IMR-90 (cell line): ENCODE measurements at regions not wholly inside any gene's neighbourhood (a gene's known extent, or its start where the extent isn't known, plus 50 kb on each side); places are given as distances from the start of the nearest gene placed in this dataset.

Experiments
- ATAC-seq: fragments of 200-7000 bp; cut with Tn5 transposase; 2 replicates; pipeline ENCODE4 v1.9.1; 2020; ENCODE audit warnings: low read depth, mild to moderate bottlenecking, moderate library complexity
- BruUV-seq: library from RNA; stranded (reverse); fragments of 400-500 nt; replicated peaks from 2 replicates; lab custom pipeline; 2021; lab: Mats Ljungman, UMichigan
- CTCF ChIA-PET: fragments of 300-600 bp; formaldehyde crosslinking; extraction: SDS; loops from one replicate; lab custom pipeline; 2021; ENCODE audit warnings: antibody characterized with exemption; lab: Yijun Ruan, JAX
- POLR2A ChIA-PET: fragments of 300-600 bp; sonication (Branson Sonifier 250); formaldehyde crosslinking; loops from one replicate; lab custom pipeline; 2022; ENCODE audit warnings: antibody characterized with exemption; ENCODE audit not compliant: unreplicated experiment; lab: Charles Lee
- DNase-seq: peaks from one replicate; pipeline ENCODE4 v3.0.0; 2013
- H2AFZ ChIP-seq: replicated peaks from 2 replicates; pipeline ENCODE3; 2013; ENCODE audit warnings: low read length, mild to moderate bottlenecking; ENCODE audit not compliant: poor library complexity
- H2AK5ac ChIP-seq: 2 replicates; pipeline ENCODE4 v1.6.1; 2013; ENCODE audit warnings: low read depth, low read length, inconsistent platforms
- H2AK9ac ChIP-seq: replicated peaks from 2 replicates; pipeline ENCODE3; 2013; ENCODE audit warnings: mild to moderate bottlenecking, low read depth, low read length, moderate library complexity; ENCODE audit not compliant: poor library complexity
- H2BK120ac ChIP-seq: 2 replicates; pipeline ENCODE4 v1.6.1; 2013; ENCODE audit warnings: low read depth, low read length, inconsistent platforms
- H2BK15ac ChIP-seq: 3 replicates; pipeline ENCODE4 v1.6.1; 2013; ENCODE audit warnings: low read depth, low read length, inconsistent platforms
- H2BK20ac ChIP-seq: 2 replicates; pipeline ENCODE4 v1.6.1; 2013; ENCODE audit warnings: low read depth, mild to moderate bottlenecking, inconsistent platforms, low read length, moderate library complexity
- H2BK5ac ChIP-seq: 2 replicates; pipeline ENCODE4 v1.6.1; 2013; ENCODE audit warnings: mild to moderate bottlenecking, low read depth, low read length, inconsistent platforms; ENCODE audit not compliant: poor library complexity, severe bottlenecking
- H3K14ac ChIP-seq: replicated peaks from 2 replicates; pipeline ENCODE4 v1.6.1; 2013; ENCODE audit warnings: low read depth, low read length, inconsistent platforms
- H3K18ac ChIP-seq: 2 replicates; pipeline ENCODE4 v1.6.1; 2013; ENCODE audit warnings: low read depth, low read length, control low read depth
- H3K23ac ChIP-seq: 2 replicates; pipeline ENCODE4 v1.6.1; 2013; ENCODE audit warnings: low read depth, low read length, inconsistent platforms
- H3K27ac ChIP-seq: 2 replicates; pipeline ENCODE4 v1.5.1; 2013; ENCODE audit warnings: mild to moderate bottlenecking, control low read depth, low read length; ENCODE audit not compliant: insufficient read depth
- H3K27me3 ChIP-seq: 2 replicates; pipeline ENCODE4 v1.6.1; 2013; ENCODE audit warnings: low read length; ENCODE audit not compliant: control insufficient read depth, insufficient read depth
- H3K36me3 ChIP-seq: 2 replicates; pipeline ENCODE4 v1.6.1; 2013; ENCODE audit warnings: low read length, mixed read lengths; ENCODE audit not compliant: control insufficient read depth, insufficient read depth
- H3K4ac ChIP-seq: 2 replicates; pipeline ENCODE4 v1.6.1; 2013; ENCODE audit warnings: low read depth, low read length, inconsistent platforms
- H3K4me1 ChIP-seq: 2 replicates; pipeline ENCODE4 v1.6.1; 2013; ENCODE audit warnings: low read length, mixed read lengths; ENCODE audit not compliant: control insufficient read depth, insufficient read depth
- H3K4me2 ChIP-seq: 2 replicates; pipeline ENCODE4 v1.6.1; 2013; ENCODE audit warnings: low read depth, mild to moderate bottlenecking, control low read depth, low read length, moderate library complexity
- H3K4me3 ChIP-seq: 2 replicates; pipeline ENCODE4 v1.5.1; 2013; ENCODE audit warnings: low read depth, mild to moderate bottlenecking, control low read depth, low read length, moderate library complexity; ENCODE audit not compliant: insufficient read depth
- H3K56ac ChIP-seq: 2 replicates; pipeline ENCODE4 v1.6.1; 2013; ENCODE audit warnings: low read length, inconsistent platforms; ENCODE audit not compliant: insufficient read depth; ENCODE audit errors: extremely low read depth
- H3K79me1 ChIP-seq, 2 experiments: 2 replicates each; pipeline ENCODE4 v1.6.1; 2013; ENCODE audit warnings: low read length in 2 of 2, inconsistent platforms in 1 of 2, low read depth in 1 of 2
- H3K9ac ChIP-seq: 2 replicates; pipeline ENCODE4 v1.6.1; 2013; ENCODE audit warnings: low read depth, low read length, control low read depth
- H3K9me1 ChIP-seq: 2 replicates; pipeline ENCODE4 v1.6.1; 2013; ENCODE audit warnings: low read length, inconsistent platforms; ENCODE audit not compliant: insufficient read depth
- H3K9me3 ChIP-seq: 2 replicates; pipeline ENCODE4 v1.6.1; 2013; ENCODE audit warnings: low read length; ENCODE audit not compliant: control insufficient read depth, insufficient read depth
- H4K20me1 ChIP-seq: 2 replicates; pipeline ENCODE4 v1.6.1; 2013; ENCODE audit warnings: low read length, inconsistent platforms; ENCODE audit not compliant: insufficient read depth
- H4K5ac ChIP-seq: 2 replicates; pipeline ENCODE4 v1.6.1; 2013; ENCODE audit warnings: mild to moderate bottlenecking, low read depth, low read length, control low read depth
- H4K8ac ChIP-seq, 2 experiments: 2 replicates each; pipeline ENCODE4 v1.6.1; 2013; ENCODE audit warnings: low read depth in 2 of 2, low read length in 2 of 2, control low read depth in 1 of 2, inconsistent platforms in 1 of 2
- H4K91ac ChIP-seq: 2 replicates; pipeline ENCODE4 v1.6.1; 2013; ENCODE audit warnings: low read depth, low read length, inconsistent platforms; ENCODE audit not compliant: insufficient read depth
- MAFK ChIP-seq: IDR thresholded peaks from 2 replicates; pipeline ENCODE4 v1.6.1; 2012; ENCODE audit warnings: low read depth, low read length, improper control_type of control experiment
- MXI1 ChIP-seq: IDR thresholded peaks from 2 replicates; pipeline ENCODE4 v1.6.1; 2012; ENCODE audit warnings: low read depth, mild to moderate bottlenecking, low read length, moderate library complexity, borderline replicate concordance
- POLR2A ChIP-seq: IDR thresholded peaks from 2 replicates; pipeline ENCODE4 v1.6.1; 2012; ENCODE audit warnings: mild to moderate bottlenecking, low read depth, low read length
- WGBS, 2 experiments: methylation state at CpG; one replicate each; pipeline versions ENCODE4 v1.1.5 to v1.1.7; 2013; ENCODE audit warnings: missing lambda C conversion rate in 2 of 2; ENCODE audit not compliant: insufficient read length in 1 of 2; ENCODE audit errors: extremely low coverage in 2 of 2; 5-methylcytosine and 5-hydroxymethylcytosine counted together
- dilution Hi-C: fragments of 300-500 bp; cut with HindIII; formaldehyde crosslinking; loops from one replicate; pipeline ENCODE4 v1.14.3; 2018; ENCODE audit warnings: low sequenced_read_pairs; ENCODE audit not compliant: unreplicated experiment
- in situ Hi-C: fragments of 300-500 bp; cut with MboI; formaldehyde crosslinking; loops from 3 replicates; pipeline ENCODE4 v1.14.3; 2019; ENCODE audit warnings: low sequenced_read_pairs, inconsistent platforms, mixed read lengths
- intact Hi-C: fragments of 100-400 bp; cut with micrococcal nuclease; formaldehyde crosslinking; loops from 2 replicates; pipeline ENCODE4 v1.10.0; 2022
- TF ChIP-seq, protein P1 (sequence below): fragments of 150-350 bp; IDR thresholded peaks from 2 replicates; pipeline ENCODE4 v1.6.1; 2017; ENCODE audit warnings: mild to moderate bottlenecking, antibody characterized with exemption, low read length, low read depth

DNA sequence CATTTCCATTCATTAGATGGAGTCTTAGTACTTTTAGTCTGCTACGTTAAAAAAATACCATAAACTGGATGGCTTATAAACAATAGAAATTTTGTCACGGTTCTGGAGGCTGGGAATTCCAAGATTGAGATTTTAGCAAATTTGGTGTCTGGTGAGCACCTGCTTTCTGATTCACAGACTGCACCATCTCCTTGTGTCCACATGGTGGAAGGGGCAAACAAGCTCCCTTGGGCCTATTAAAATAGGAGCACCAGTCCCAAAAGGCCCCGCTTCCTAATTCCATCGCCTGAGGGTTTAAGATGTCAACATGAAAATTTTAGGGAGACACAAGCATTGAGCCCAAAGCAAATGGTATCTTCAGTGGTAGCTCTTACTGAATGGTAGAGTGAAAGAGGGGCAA is 120.5 kb upstream of the MAP9 start:
- Histone ChIP-seq H2AFZ (no peak overlapping the region), H3K4ac (no peak overlapping the region), H2AK9ac (no peak overlapping the region), H3K4me1 (no peaks in the 10 kb centered on the region), H2BK15ac (no peak overlapping the region), H2AK5ac (no peak overlapping the region), H2BK5ac (no peak overlapping the region), H3K23ac (no peak overlapping the region), H4K91ac (no peak overlapping the region), H3K4me3 (no peak overlapping the region), H3K4me2 (no peak overlapping the region), H3K9me3 (no peaks in the 10 kb centered on the region), H4K20me1 (no peaks in the 10 kb centered on the region), H3K18ac (no peak overlapping the region), H2BK120ac (no peak overlapping the region), H3K79me1 (no peaks in the 10 kb centered on the region), H2BK20ac (no peak overlapping the region), H3K36me3 (no peaks in the 10 kb centered on the region), H3K14ac (no peak overlapping the region), H3K27ac (no peak overlapping the region), H4K8ac (no peak overlapping the region), H3K9ac (no peak overlapping the region), H3K9me1 (no peaks in the 10 kb centered on the region), H4K5ac (no peak overlapping the region), H3K27me3 (no peaks in the 10 kb centered on the region), H3K56ac (no peak overlapping the region)
- POLR2A ChIA-PET: no interaction called here
- TF ChIP-seq, protein P1, sequence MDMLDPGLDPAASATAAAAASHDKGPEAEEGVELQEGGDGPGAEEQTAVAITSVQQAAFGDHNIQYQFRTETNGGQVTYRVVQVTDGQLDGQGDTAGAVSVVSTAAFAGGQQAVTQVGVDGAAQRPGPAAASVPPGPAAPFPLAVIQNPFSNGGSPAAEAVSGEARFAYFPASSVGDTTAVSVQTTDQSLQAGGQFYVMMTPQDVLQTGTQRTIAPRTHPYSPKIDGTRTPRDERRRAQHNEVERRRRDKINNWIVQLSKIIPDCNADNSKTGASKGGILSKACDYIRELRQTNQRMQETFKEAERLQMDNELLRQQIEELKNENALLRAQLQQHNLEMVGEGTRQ: no peak
- no peak for TF ChIP-seq MXI1
- TF ChIP-seq MAFK: no peak
- no peak for TF ChIP-seq POLR2A
- dilution Hi-C loops (no loop called here), in situ Hi-C loops (no loop called here), intact Hi-C loops (no loop called here)
- DNase-seq (no peak), ATAC-seq (no peak)
- no TSS peak for BruUV-seq
- CTCF ChIA-PET: interaction anchor here (1.8 kb wide), 1 partner anchor 13 kb away, joined by 4 read pairs; no protein-coding TSS in a partner anchor
- no CpG with 5 or more reads among the region's 4 CpGs for WGBS, 2 experiments
